KMS-11 (cell line): ENCODE measurements at regions not wholly inside any gene's neighbourhood (a gene's known extent, or its start where the extent isn't known, plus 50 kb on each side); places are given as distances from the start of the nearest gene placed in this dataset.

ENCODE experiments used
- H2AFZ ChIP-seq: fragments of 200-600 bp; sonication (generic); 2 replicates; pipeline ENCODE4 v1.6.1; 2016; ENCODE audit warnings: antibody characterized with exemption, mixed run types, low read depth
- H3K27ac ChIP-seq: fragments of 200-600 bp; sonication (generic); 2 replicates; pipeline ENCODE4 v1.6.1; 2016; ENCODE audit warnings: mild to moderate bottlenecking, mixed run types
- H3K27me3 ChIP-seq: fragments of 200-600 bp; sonication (generic); 2 replicates; pipeline ENCODE4 v1.6.1; 2017; ENCODE audit warnings: mild to moderate bottlenecking, low read depth, mixed run types, moderate library complexity; ENCODE audit not compliant: insufficient read depth
- H3K36me3 ChIP-seq: fragments of 200-600 bp; sonication (generic); 2 replicates; pipeline ENCODE4 v1.6.1; 2017; ENCODE audit warnings: mild to moderate bottlenecking, mixed run types; ENCODE audit not compliant: insufficient read depth
- H3K4me1 ChIP-seq: fragments of 200-600 bp; sonication (generic); 2 replicates; pipeline ENCODE4 v1.6.1; 2016; ENCODE audit warnings: mild to moderate bottlenecking, low read depth, mixed run types; ENCODE audit not compliant: poor library complexity, severe bottlenecking
- H3K4me2 ChIP-seq: fragments of 200-600 bp; sonication (generic); 2 replicates; pipeline ENCODE4 v1.7.0; 2016; ENCODE audit warnings: mild to moderate bottlenecking, mixed run types
- H3K4me3 ChIP-seq: fragments of 200-600 bp; sonication (generic); IDR thresholded peaks from 2 replicates; pipeline ENCODE4 v1.6.1; 2017; ENCODE audit warnings: low read depth, low read length, mixed read lengths; ENCODE audit not compliant: insufficient read depth
- H3K79me2 ChIP-seq: fragments of 200-600 bp; sonication (generic); 2 replicates; pipeline ENCODE4 v1.6.1; 2016; ENCODE audit warnings: low read depth, mixed run types; ENCODE audit not compliant: insufficient read depth
- H3K9ac ChIP-seq: fragments of 200-600 bp; sonication (generic); 2 replicates; pipeline ENCODE4 v1.6.1; 2016; ENCODE audit warnings: mild to moderate bottlenecking, mixed run types
- H4K20me1 ChIP-seq: fragments of 200-600 bp; sonication (generic); 2 replicates; pipeline ENCODE4 v1.6.1; 2016; ENCODE audit warnings: mild to moderate bottlenecking, mixed run types; ENCODE audit not compliant: insufficient read depth
- TF ChIP-seq, protein P1 (sequence below): fragments of 200-600 bp; sonication (generic); conservative IDR thresholded peaks from 2 replicates; pipeline ENCODE4 v1.6.1; 2017; ENCODE audit warnings: low read depth, mild to moderate bottlenecking, antibody characterized with exemption, low read length, moderate library complexity, mixed read lengths

- H3K4me1 ChIP-seq, result no peaks in the 10 kb centered on the region
Measured at GRCh38 chr10:61323726-61324125, 129.5 kb downstream of the TMEM26 start.

DNA sequence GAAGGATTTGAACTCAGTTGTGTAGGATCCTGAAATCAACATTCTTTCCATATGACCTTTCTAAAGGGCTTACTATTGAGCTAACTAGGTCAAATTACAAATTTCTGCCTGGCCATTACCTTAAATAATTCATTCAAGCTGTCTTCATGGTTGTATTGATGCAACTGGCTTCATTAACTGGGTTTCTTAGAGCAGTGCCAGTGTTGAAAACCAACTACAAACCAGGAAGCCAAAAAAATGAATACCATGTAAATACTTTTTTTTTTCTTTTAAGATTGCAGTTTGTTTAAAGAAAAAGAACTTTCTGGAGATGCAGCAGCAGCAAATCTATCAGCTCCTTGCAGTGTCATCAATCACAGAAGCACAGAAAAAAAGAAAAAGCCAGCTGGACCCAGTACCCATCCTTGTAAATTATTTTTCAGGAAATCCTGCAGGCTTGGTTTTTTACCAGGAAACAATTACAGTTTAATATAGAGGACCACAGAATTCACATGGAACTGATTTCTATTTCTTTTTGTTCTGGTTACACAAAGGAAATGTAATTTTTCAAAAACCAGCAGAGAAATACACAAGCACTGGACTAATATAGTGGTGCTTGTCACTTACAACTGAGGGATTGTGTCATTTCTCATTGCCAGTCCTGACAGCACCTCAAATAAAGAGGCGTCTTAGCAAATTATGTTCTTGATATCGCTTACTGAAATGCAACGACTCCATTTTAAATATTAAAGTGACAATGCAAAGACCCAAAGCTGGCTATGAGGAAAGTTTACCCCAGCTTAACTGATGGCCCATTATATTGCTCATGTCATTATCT, 131.9 kb downstream of the TMEM26 start:
- no peak overlapping the region for H3K27ac ChIP-seq
- no peak overlapping the region for H2AFZ ChIP-seq
- TF ChIP-seq, protein P1, sequence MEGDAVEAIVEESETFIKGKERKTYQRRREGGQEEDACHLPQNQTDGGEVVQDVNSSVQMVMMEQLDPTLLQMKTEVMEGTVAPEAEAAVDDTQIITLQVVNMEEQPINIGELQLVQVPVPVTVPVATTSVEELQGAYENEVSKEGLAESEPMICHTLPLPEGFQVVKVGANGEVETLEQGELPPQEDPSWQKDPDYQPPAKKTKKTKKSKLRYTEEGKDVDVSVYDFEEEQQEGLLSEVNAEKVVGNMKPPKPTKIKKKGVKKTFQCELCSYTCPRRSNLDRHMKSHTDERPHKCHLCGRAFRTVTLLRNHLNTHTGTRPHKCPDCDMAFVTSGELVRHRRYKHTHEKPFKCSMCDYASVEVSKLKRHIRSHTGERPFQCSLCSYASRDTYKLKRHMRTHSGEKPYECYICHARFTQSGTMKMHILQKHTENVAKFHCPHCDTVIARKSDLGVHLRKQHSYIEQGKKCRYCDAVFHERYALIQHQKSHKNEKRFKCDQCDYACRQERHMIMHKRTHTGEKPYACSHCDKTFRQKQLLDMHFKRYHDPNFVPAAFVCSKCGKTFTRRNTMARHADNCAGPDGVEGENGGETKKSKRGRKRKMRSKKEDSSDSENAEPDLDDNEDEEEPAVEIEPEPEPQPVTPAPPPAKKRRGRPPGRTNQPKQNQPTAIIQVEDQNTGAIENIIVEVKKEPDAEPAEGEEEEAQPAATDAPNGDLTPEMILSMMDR, result no peak
- H3K4me3 ChIP-seq, result no peak overlapping the region
- no peak overlapping the region for H3K9ac ChIP-seq
- H3K36me3 ChIP-seq, result no peaks in the 10 kb centered on the region
- H3K27me3 ChIP-seq, result no peaks in the 10 kb centered on the region
- H4K20me1 ChIP-seq, result no peaks in the 10 kb centered on the region
- H3K4me2 ChIP-seq, result no peak overlapping the region
- H3K4me1 ChIP-seq, result no peaks in the 10 kb centered on the region
- no peaks in the 10 kb centered on the region for H3K79me2 ChIP-seq

More at GRCh38 chr10:61323726-61324125, 129.5 kb downstream of the TMEM26 start:
- no peak overlapping the region for H3K9ac ChIP-seq
- H4K20me1 ChIP-seq, result no peaks in the 10 kb centered on the region
- H3K36me3 ChIP-seq, result no peaks in the 10 kb centered on the region
- H3K79me2 ChIP-seq, result no peaks in the 10 kb centered on the region
- H3K27ac ChIP-seq, result no peak overlapping the region
- no peak overlapping the region for H3K4me2 ChIP-seq
- H3K4me3 ChIP-seq, result no peak overlapping the region
- H3K27me3 ChIP-seq, result no peaks in the 10 kb centered on the region
- TF ChIP-seq, protein P1, result no peak
- no peak overlapping the region for H2AFZ ChIP-seq

GRCh38 chr10:61320257-61320587, 133.0 kb downstream of the TMEM26 start:
- H3K4me1 ChIP-seq, result no peaks in the 10 kb centered on the region
- no peaks in the 10 kb centered on the region for H3K36me3 ChIP-seq
- H4K20me1 ChIP-seq, result no peaks in the 10 kb centered on the region
- TF ChIP-seq, protein P1, result no peak
- H3K4me3 ChIP-seq, result no peak overlapping the region
- no peak overlapping the region for H3K9ac ChIP-seq
- no peaks in the 10 kb centered on the region for H3K27me3 ChIP-seq
- H3K27ac ChIP-seq, result no peak overlapping the region
- no peak overlapping the region for H3K4me2 ChIP-seq
- H3K79me2 ChIP-seq, result no peaks in the 10 kb centered on the region
- no peak overlapping the region for H2AFZ ChIP-seq

GRCh38 chr10:61319386-61320256, 133.6 kb downstream of the TMEM26 start:
- no peak overlapping the region for H3K4me2 ChIP-seq
- no peaks in the 10 kb centered on the region for H4K20me1 ChIP-seq
- TF ChIP-seq, protein P1, result no peak

More at GRCh38 chr10:61319386-61320256, 133.6 kb downstream of the TMEM26 start:
- no peak overlapping the region for H3K4me3 ChIP-seq
- H3K27me3 ChIP-seq, result no peaks in the 10 kb centered on the region
- H2AFZ ChIP-seq, result no peak overlapping the region
- H3K36me3 ChIP-seq, result no peaks in the 10 kb centered on the region
- no peak overlapping the region for H3K27ac ChIP-seq
- H3K9ac ChIP-seq, result no peak overlapping the region
- no peaks in the 10 kb centered on the region for H3K79me2 ChIP-seq
- no peaks in the 10 kb centered on the region for H3K4me1 ChIP-seq
